ENCODE measurements at regions not wholly inside any gene's neighbourhood (a gene's known extent, or its start where the extent isn't known, plus 50 kb on each side); places are given as distances from the start of the nearest gene placed in this dataset.

- Histone ChIP-seq H3K4me1 (ENCODE audit: insufficient read depth) (no peaks in the 10 kb centered on the region), H3K4me2 (ENCODE audit: unreplicated experiment) (no peak overlapping the region), H3K27me3 (replicated peaks; ENCODE audit: insufficient read depth) (no peaks in the 10 kb centered on the region), H3F3A (ENCODE audit: insufficient read depth) (no peaks in the 10 kb centered on the region), H3K79me2 (ENCODE audit: insufficient read depth) (no peaks in the 10 kb centered on the region), H3K9me3 (ENCODE audit: low read depth) (no peaks in the 10 kb centered on the region), H3K9me2 (ENCODE audit: insufficient read depth) (no peaks in the 10 kb centered on the region), H3K27ac (no peak overlapping the region), H4K20me1 (ENCODE audit: insufficient read depth) (no peaks in the 10 kb centered on the region), H3K4me3 (no peak overlapping the region), H3K36me3 (ENCODE audit: low read depth) (no peaks in the 10 kb centered on the region), H3K9ac (no peak overlapping the region), H2AFZ (no peak overlapping the region)
- 54 to 58% methylated on average over 5 of the region's 5 CpGs for WGBS, 2 experiments (ENCODE audit: low coverage in 1 of 2, low lambda C conversion rate in 2 of 2, missing lambda C conversion rate in 2 of 2)
- no peak for TF ChIP-seq EZH2 (IDR thresholded peaks at IDR 0.05; ENCODE audit: insufficient read depth, poor library complexity, severe bottlenecking)
- no peak for TF ChIP-seq EZH2phosphoT487 (IDR thresholded peaks at IDR 0.05; ENCODE audit: insufficient read depth, low read depth)
- in situ Hi-C loops (cut with MboI) = no loop called here
- peak; percentile 29 for DNase-seq
Observed at GRCh38 chr16:9151597-9151996, 60.2 kb downstream of the HAPSTR1 start.

- Histone ChIP-seq H3F3A (ENCODE audit: insufficient read depth) (no peaks in the 10 kb centered on the region), H3K27ac (no peak overlapping the region), H3K9ac (no peak overlapping the region), H3K79me2 (ENCODE audit: insufficient read depth) (no peaks in the 10 kb centered on the region), H3K4me2 (ENCODE audit: unreplicated experiment) (no peak overlapping the region), H2AFZ (no peak overlapping the region), H3K36me3 (ENCODE audit: low read depth) (no peaks in the 10 kb centered on the region), H3K9me3 (ENCODE audit: low read depth) (no peaks in the 10 kb centered on the region), H3K9me2 (ENCODE audit: insufficient read depth) (no peaks in the 10 kb centered on the region), H3K4me1 (ENCODE audit: insufficient read depth) (no peaks in the 10 kb centered on the region), H3K27me3 (replicated peaks; ENCODE audit: insufficient read depth) (no peaks in the 10 kb centered on the region), H3K4me3 (no peak overlapping the region), H4K20me1 (ENCODE audit: insufficient read depth) (no peaks in the 10 kb centered on the region)
- no peak for DNase-seq
- in situ Hi-C loops (cut with MboI) = no loop called here
- 80 to 81% methylated on average over 18 to 19 of the region's 19 CpGs for WGBS, 2 experiments (ENCODE audit: low coverage in 1 of 2, low lambda C conversion rate in 2 of 2, missing lambda C conversion rate in 2 of 2)
- TF ChIP-seq EZH2phosphoT487 (IDR thresholded peaks at IDR 0.05; ENCODE audit: insufficient read depth, low read depth) = no peak
- TF ChIP-seq EZH2 (IDR thresholded peaks at IDR 0.05; ENCODE audit: insufficient read depth, poor library complexity, severe bottlenecking) = no peak
Observed at GRCh38 chr16:9152649-9153501, 61.4 kb downstream of the HAPSTR1 start.

GRCh38 chr16:9153502-9153864 is 62.0 kb downstream of the HAPSTR1 start:
- Histone ChIP-seq H3K9me2 (ENCODE audit: insufficient read depth) (no peaks in the 10 kb centered on the region), H3K4me1 (ENCODE audit: insufficient read depth) (no peaks in the 10 kb centered on the region), H3K9me3 (ENCODE audit: low read depth) (no peaks in the 10 kb centered on the region), H3K4me2 (ENCODE audit: unreplicated experiment) (no peak overlapping the region), H3K9ac (no peak overlapping the region), H3F3A (ENCODE audit: insufficient read depth) (no peaks in the 10 kb centered on the region), H3K36me3 (ENCODE audit: low read depth) (no peaks in the 10 kb centered on the region), H3K27ac (no peak overlapping the region), H4K20me1 (ENCODE audit: insufficient read depth) (no peaks in the 10 kb centered on the region), H3K27me3 (replicated peaks; ENCODE audit: insufficient read depth) (no peaks in the 10 kb centered on the region), H3K4me3 (no peak overlapping the region), H2AFZ (no peak overlapping the region), H3K79me2 (ENCODE audit: insufficient read depth) (no peaks in the 10 kb centered on the region)
- TF ChIP-seq EZH2 (IDR thresholded peaks at IDR 0.05; ENCODE audit: insufficient read depth, poor library complexity, severe bottlenecking) (no peak), EZH2phosphoT487 (IDR thresholded peaks at IDR 0.05; ENCODE audit: insufficient read depth, low read depth) (no peak)
- 75 to 87% methylated on average over 4 of the region's 4 CpGs for WGBS, 2 experiments (ENCODE audit: low coverage in 1 of 2, low lambda C conversion rate in 2 of 2, missing lambda C conversion rate in 2 of 2)
- DNase-seq = no peak
- in situ Hi-C loops (cut with MboI) = no loop called here

- 46 to 50% methylated on average over 29 to 30 of the region's 30 CpGs for WGBS, 2 experiments (ENCODE audit: low coverage in 1 of 2, low lambda C conversion rate in 2 of 2, missing lambda C conversion rate in 2 of 2)
- Histone ChIP-seq H3K4me3 (no peak overlapping the region), H3K36me3 (ENCODE audit: low read depth) (no peaks in the 10 kb centered on the region), H3K27ac (no peak overlapping the region), H3K9ac (no peak overlapping the region), H3K9me3 (ENCODE audit: low read depth) (no peaks in the 10 kb centered on the region), H4K20me1 (ENCODE audit: insufficient read depth) (no peaks in the 10 kb centered on the region), H3K79me2 (ENCODE audit: insufficient read depth) (no peaks in the 10 kb centered on the region), H2AFZ (no peak overlapping the region), H3F3A (ENCODE audit: insufficient read depth) (no peaks in the 10 kb centered on the region), H3K27me3 (replicated peaks; ENCODE audit: insufficient read depth) (no peaks in the 10 kb centered on the region), H3K4me1 (ENCODE audit: insufficient read depth) (no peaks in the 10 kb centered on the region), H3K9me2 (ENCODE audit: insufficient read depth) (no peaks in the 10 kb centered on the region), H3K4me2 (ENCODE audit: unreplicated experiment) (no peak overlapping the region)
- TF ChIP-seq EZH2 (IDR thresholded peaks at IDR 0.05; ENCODE audit: insufficient read depth, poor library complexity, severe bottlenecking) = no peak
- TF ChIP-seq EZH2phosphoT487 (IDR thresholded peaks at IDR 0.05; ENCODE audit: insufficient read depth, low read depth) = no peak
- no peak for DNase-seq
- in situ Hi-C loops (cut with MboI) = no loop called here
Observed at GRCh38 chr16:9154567-9155410, 63.3 kb downstream of the HAPSTR1 start.
